Fibroblast of upper back skin (primary cell): ENCODE measurements at regions not wholly inside any gene's neighbourhood (a gene's known extent, or its start where the extent isn't known, plus 50 kb on each side); places are given as distances from the start of the nearest gene placed in this dataset.

Source experiments
- DNase-seq: peaks from one replicate; pipeline ENCODE4 v3.0.0-alpha.2; 2013

- no peak for DNase-seq
These were observed 99.7 kb upstream of the NCKAP5 start for GRCh38 chr2:133667968-133668367.

DNA sequence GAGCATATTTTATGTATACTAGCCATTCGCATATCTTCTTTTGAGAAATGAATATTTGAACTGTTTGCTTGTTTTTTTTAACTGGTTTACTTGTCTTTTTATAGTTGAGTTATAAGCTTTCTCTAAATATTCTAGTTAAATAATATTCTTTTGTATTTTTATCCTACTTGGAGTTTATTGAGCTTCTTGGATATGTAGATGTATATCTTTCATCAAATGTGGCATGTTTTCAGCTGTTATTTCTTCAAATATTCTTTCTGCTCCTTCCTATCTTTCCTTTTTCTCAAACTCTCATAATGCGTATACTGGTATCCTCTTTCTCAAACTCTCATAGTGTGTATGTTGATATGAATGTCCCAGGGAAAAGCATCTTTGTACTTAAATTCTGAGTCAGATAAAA is 100.3 kb upstream of the NCKAP5 start:
- no peak for DNase-seq

- no peak for DNase-seq
These were observed 105.1 kb upstream of the NCKAP5 start for GRCh38 chr2:133673305-133673905.

DNA sequence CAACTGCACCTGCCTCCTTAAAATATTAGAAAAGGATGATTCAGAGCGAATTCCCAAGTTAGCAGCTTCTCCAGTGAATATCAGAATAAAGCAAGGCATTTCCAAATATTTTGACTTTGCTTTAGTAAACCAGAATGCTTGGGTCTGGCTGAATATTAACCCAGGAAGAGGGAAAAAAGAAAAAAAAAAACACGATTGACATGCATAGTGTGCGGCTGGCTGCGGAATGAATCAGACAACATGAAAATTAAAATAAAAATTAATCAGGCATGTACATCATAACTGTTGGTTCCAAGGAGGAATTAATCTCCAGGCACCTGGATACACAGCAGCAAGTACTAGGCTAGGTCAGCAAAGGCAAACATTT is 105.8 kb upstream of the NCKAP5 start:
- peak; percentile 11 for DNase-seq

- peak; percentile 97 for DNase-seq
These were observed 106.4 kb upstream of the NCKAP5 start for GRCh38 chr2:133674433-133675331.

DNA sequence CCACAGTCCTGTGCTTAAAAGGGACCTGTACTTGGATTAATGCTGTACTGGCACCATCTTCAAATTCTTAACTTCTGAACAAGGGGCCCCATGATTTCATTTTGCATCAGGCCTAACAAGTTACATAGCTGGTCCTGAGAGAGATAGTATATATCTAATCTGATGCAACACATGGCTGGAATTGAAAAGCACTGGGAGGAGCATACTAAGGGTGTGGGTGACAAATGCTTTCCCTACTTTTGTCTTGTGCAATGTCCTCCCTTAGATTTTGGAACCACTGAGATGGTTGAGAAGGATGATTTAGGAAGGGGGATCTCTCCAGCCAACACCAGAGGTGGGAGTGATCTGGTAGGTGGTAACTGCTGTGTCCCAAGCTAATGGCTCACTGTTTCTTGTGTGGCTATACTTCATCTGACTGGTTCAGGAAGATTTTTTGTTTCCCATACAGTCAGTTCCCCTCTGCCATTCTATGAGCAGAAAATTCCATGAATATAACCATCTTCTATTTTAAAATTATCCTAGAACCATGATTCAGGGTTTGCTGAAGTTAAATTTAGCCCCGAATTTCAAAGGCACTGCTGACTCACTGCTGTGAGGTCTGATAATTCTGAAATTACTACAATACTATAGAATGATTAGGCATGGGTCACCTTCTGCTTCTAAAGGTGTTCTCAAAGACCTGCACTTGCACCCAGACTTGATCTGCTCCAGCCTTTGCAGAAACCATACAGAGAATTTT is 108.3 kb upstream of the NCKAP5 start:
- DNase-seq, result peak; percentile 94

DNA sequence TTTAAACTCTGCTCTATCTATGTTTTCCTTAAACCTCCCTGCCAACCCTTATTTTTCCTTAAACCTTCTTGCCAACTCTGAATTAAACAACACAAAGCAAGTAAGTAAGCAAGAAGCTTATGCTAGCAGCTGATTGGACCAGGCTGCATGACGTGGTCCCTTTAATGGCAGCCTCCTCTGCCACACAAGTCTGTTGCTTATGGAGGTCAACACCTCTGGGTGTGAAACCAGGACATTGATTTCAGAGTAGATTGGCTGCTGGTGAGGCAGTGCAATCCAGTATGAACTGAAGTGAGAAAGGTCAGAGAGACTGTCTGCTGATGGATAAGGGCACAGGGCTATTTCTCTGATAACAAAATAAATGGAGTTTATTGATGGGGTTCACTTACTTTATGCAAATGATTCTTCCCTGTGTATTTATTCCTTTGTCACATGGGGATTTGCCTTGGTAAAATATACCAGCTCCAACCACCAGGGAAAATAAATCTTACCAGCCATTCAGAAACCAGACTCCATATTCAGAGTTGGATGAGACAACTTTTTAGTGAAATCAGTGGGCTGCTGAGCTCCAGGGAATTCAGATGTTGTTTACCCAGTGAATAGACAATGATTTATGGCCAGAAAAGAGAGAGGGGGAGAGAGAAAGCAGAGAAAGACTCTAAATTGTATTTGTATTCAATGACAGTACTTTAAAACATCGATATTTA is 112.2 kb upstream of the NCKAP5 start:
- no peak for DNase-seq

DNA sequence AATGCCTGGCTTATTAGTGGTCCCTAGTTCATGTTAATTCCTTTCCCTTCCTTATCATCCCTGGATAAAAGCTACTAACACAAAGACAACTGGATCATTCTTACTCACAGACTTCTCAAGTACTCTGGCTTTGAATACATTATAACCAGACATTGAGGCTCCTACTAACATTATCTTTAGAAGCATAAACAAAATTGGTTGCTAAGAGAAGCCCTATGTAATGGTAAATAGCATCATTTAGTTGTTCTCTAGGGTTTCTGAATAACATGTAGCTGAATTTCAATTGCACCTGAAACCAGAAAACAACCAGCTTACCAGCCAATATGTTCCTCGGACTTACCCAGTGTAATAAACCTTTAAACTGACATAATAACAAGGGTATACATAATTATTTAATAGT is 114.1 kb upstream of the NCKAP5 start:
- no peak for DNase-seq

DNA sequence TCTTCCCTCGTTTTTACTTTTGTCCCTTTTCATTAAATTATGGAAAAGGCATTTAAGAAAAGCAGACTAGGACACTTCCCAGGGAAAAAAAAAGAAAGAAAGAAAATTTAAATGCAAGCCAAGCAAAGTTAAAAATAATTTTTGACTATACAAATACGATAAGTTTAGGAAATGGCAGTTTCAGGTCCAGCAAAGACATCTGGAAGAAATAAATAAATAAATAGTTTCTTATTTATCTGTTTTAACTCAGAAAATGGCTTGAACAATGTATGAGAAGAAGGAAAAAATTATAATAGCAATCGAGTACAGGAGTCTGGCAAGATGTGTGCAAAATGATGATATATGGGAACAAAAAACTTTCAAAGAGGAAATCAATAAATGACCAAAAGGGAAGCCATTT is 114.6 kb upstream of the NCKAP5 start:
- no peak for DNase-seq

- no peak for DNase-seq
These were observed 117.5 kb upstream of the NCKAP5 start for GRCh38 chr2:133685636-133686215.

GRCh38 chr2:133690780-133691179 is 122.5 kb upstream of the NCKAP5 start:
- no peak for DNase-seq

DNA sequence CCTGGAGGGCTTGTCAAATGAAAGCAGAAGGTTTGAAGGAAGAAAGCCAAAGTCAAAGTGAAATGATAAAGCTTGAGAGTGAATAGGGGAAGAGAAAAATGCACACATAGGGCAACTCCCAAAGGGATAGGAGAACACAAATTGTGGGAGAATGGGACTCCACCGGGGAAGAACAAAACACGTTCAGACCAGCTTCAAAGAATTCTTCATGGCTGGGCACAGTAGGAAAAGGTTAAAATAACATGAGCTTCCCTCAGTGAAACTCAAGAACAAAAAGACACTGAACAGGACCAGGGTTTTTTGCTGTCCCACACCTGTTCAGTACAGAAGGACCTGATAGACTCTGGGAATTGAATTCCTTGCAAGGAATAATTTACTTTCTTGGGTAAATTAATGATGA is 123.1 kb upstream of the NCKAP5 start:
- DNase-seq, result no peak

DNA sequence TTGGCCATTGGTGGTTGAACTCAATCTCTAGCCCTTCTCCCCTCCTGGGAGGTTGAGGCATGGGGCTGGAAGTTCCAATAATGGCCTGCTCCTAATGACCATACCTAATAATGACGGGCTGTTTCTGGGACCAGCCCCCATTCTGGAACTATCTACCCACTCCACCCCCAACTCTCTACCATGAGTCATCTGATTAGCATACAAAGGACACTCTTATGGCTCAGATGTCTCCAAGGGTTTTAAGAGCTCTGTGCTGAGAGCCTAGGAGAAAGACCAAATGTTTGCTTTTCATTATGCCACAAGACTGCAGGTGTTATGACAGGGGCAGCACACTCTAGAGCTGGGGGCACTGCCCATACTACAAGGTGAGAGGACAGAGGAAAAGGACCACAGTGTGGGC is 137.0 kb upstream of the NCKAP5 start:
- no peak for DNase-seq

- peak; percentile 55 for DNase-seq
These were observed 142.3 kb upstream of the NCKAP5 start for GRCh38 chr2:133710613-133711012.

- DNase-seq, result no peak
These were observed 142.9 kb upstream of the NCKAP5 start for GRCh38 chr2:133711201-133711600.

DNA sequence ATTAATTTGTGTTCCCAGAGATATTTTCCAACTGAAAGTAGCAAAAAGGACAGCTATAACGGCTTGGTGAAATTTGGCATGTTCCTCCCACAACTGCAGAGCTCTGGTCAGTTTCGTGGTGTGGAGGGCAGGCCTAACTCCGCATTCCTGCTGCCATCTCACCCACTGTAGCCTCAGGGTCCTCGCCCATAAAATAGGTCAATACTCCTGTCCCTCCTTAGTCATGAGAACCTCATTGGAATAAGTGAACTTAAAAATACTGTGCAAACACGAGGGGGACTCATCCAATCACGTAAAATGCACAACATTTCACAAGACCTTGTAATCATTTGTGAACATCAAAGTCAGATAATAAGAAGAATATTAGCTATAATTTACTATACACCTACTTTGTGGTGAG is 143.5 kb upstream of the NCKAP5 start:
- DNase-seq, result no peak

DNA sequence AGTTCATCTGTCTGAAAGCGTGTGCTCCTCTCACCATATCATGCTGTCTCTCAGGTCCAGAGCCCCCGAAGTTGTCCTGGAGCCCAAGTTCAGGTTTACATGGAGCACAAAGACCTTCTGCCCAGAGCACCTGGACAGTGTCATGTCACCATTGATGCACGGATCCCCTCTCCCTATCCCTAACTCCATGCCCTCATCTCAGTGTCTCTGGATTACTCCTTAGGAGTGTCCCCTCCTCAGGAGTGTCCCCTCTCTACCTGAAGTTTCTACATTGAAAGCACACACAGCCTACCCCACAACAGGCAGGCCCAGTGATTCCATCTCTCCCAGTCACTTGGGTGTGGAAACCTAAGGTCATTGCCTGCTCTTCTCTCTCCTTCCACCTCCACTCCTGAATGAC is 144.1 kb upstream of the NCKAP5 start:
- DNase-seq, result no peak

DNA sequence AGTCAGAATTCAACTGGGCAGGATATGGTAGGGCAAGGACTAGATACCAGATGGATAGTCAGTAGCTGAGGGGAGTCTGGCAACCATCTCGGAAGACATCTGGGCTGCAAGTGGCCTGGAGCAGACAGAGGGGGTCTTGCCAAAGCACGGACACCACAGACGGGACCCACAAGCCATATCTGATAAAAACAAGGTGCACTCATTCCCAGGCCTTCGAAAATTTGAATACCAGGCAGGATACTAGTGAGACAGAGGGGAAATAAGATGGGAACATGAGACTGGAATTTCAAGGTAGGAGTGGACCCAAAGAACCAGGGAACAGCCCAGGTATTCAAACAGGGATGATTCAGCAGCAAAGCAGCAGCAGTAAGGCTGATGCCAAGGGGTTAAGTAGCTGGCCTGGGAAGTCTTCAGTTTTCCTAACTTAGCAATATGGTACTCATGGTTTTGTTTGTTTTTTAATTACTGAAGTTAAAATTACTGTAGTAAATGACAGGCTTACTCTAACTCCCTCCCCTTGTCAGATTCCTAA is 144.9 kb upstream of the NCKAP5 start:
- no peak for DNase-seq

- DNase-seq, result no peak
These were observed 147.9 kb upstream of the NCKAP5 start for GRCh38 chr2:133716166-133716565.

DNA sequence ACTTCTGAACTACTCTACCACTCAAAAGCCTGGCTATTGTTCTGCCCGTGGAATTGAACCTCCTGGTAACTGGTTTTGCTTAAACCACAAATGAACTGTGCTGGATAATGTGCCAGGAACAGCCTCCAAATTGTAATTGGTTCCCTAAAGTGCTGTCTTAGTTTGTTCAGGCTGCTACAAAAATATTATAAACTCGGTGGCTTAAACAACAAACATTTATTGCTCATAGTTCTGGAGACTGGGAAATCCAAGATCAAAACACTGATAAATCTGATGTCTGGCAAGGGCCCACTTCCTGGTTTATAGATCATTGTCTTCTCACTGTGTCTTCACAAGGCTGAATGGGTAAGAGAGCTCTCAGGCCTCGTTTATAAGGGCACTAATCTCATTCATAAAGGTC is 149.2 kb upstream of the NCKAP5 start:
- DNase-seq, result peak; percentile 28

DNA sequence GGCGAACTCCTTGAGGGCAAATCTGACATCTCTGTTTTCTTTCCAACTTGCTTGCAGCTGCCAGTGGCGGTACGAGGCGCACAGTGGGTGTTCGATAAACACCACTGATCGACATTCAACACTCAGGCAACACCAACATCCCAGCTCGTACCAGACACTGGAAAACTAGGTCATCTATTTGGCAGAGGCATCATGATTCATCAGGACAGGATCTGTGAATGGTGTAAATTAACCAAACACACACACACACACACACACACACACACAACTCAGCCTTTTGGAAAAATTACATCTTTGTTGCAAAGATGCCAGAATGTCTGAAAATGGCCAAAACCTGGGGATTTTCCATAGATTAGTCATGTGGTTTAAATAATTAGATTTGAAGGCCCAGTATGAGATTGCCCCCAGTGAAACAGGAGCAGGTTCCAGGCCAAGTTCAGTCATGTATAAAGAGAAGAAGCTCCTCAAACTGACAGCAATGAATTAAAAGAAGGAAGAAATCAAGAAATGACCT is 150.5 kb upstream of the NCKAP5 start:
- DNase-seq, result peak; percentile 97

DNA sequence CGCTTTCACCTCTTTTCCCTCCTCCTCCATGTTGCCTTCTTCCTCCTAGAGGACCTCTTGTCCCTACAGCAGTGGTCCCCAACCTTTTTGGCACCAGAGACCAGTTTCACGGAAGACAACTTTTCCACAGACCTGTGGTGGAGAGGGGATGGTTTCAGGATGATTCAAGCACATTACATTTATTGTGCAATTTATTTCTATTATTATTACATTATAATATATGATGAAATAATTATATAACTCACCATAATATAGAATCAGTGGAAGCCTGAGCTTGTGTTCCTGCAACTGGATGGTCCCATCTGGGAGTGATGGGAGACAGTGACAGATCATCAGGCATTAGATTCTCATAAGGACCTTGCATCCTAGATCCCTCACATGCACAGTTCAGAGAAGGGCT is 152.2 kb upstream of the NCKAP5 start:
- DNase-seq, result peak; percentile 14
